ENCODE measurements at regions not wholly inside any gene's neighbourhood (a gene's known extent, or its start where the extent isn't known, plus 50 kb on each side); places are given as distances from the start of the nearest gene placed in this dataset.
"Not testable (repeated sequence)": the region's sequence is repeated elsewhere in the genome, so short reads cannot be mapped to it uniquely, and the experiment has no call there.

DNA sequence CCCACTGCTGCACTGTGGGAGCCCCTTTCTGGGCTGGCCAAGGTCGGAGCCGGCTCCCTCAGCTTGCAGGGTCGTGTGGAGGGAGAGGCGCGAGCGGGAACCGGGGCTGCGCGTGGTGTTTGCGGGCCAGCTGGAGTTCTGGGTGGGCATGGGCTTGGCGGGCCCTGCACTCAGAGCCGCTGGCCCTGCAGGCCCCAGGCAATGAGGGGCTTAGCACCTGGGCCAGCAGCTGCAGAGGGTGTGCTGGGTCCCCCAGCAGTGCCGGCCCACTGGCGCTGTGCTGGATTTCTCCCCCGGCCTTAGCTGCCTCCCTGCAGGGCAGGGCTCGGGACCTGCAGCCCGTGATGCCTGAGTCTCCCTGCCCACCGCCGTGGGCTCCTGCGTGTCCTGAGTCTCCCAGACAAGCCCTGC, 125.3 kb downstream of the ALG10B start:
- H3K4me3 Mint-ChIP-seq; POLR2A ChIA-PET (ENCODE audit: partially characterized antibody); H3K27ac ChIP-seq (ENCODE audit: low read depth, low read length); H3K27ac Mint-ChIP-seq; H3K4me1 Mint-ChIP-seq; H3K27me3 Mint-ChIP-seq; H3K4me3 ChIP-seq (ENCODE audit: low read length in 2 of 2); DNase-seq; H3K4me1 ChIP-seq (ENCODE audit: insufficient read depth, low read length); intact Hi-C loops (cut with micrococcal nuclease); H3K36me3 ChIP-seq (ENCODE audit: insufficient read depth, low read length); H3K36me3 Mint-ChIP-seq; CTCF ChIA-PET (ENCODE audit: partially characterized antibody); H3K27me3 ChIP-seq (ENCODE audit: insufficient read depth, low read length); H3K9me3 ChIP-seq (ENCODE audit: control insufficient read depth in 1 of 2, low read length in 2 of 2): not testable (repeated sequence)
- peaks cover 3 to 44% (median 8%) of the 10 kb centered on the region in 8 donors for H3K9me3 Mint-ChIP-seq

DNA sequence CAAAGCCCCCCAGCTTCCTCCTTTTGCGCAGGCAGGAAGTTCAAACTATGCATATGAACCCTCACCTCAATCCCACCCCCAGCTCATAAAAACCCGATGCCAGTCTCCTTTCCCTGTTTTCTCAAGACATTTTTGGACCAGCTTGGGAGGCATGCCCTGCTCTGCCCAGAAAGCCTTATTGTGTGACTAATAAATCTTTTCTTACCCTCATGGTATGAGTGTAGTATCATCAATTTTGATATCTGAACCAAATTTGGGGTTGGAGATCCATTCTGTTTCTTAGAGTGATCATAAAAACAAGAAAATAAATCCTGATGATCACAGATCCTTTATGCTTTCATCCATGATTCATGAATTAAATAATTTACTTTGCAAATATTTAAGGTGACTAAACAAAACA, 128.5 kb downstream of the ALG10B start:
- DNase-seq, result no peak
- Mint-ChIP-seq H3K27ac (no peak overlapping the region), H3K9me3 (peaks cover 3 to 24% (median 7%) of the 10 kb centered on the region in 8 donors), H3K4me1 (no peaks in the 10 kb centered on the region), H3K36me3 (no peaks in the 10 kb centered on the region), H3K4me3 (no peak overlapping the region), H3K27me3 (no peaks in the 10 kb centered on the region)
- Histone ChIP-seq H3K27ac (ENCODE audit: low read depth, low read length) (no peak overlapping the region), H3K9me3 (ENCODE audit: control insufficient read depth in 1 of 2, low read length in 2 of 2) (no peaks in the 10 kb centered on the region), H3K4me1 (ENCODE audit: insufficient read depth, low read length) (no peaks in the 10 kb centered on the region), H3K27me3 (ENCODE audit: insufficient read depth, low read length) (no peaks in the 10 kb centered on the region), H3K4me3 (ENCODE audit: low read length in 2 of 2) (no peak overlapping the region), H3K36me3 (ENCODE audit: insufficient read depth, low read length) (no peaks in the 10 kb centered on the region)
- intact Hi-C loops (cut with micrococcal nuclease), result no loop called here
- ChIA-PET CTCF (ENCODE audit: partially characterized antibody) (no interaction called here), POLR2A (ENCODE audit: partially characterized antibody) (no interaction called here)

DNA sequence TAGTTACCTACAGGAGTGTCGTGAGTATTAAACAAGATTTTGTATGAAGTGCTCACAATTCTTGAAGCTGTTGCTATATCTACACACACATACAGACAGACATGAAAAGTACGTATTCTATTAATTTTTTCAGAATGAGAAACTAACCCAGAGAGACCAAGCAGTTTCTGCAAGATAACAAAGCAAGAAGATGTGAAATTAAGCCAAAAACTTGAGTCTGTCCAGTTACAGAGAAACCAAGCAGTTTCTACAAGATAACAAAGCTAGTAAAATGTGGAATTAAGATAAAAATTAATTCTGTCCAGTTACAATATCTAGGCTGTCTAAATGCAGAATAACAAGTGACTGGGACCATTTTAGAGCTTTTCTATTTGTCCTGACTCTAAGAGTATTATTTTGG, 132.4 kb downstream of the ALG10B start:
- intact Hi-C loops (cut with micrococcal nuclease), result no loop called here
- Mint-ChIP-seq H3K27me3 (no peaks in the 10 kb centered on the region), H3K9me3 (peaks cover 0 to 7% (median 4%) of the 10 kb centered on the region in 8 donors), H3K4me3 (no peak overlapping the region), H3K27ac (no peak overlapping the region), H3K4me1 (no peaks in the 10 kb centered on the region), H3K36me3 (no peaks in the 10 kb centered on the region)
- Histone ChIP-seq H3K9me3 (ENCODE audit: control insufficient read depth in 1 of 2, low read length in 2 of 2) (no peaks in the 10 kb centered on the region), H3K4me1 (ENCODE audit: insufficient read depth, low read length) (no peaks in the 10 kb centered on the region), H3K4me3 (ENCODE audit: low read length in 2 of 2) (no peak overlapping the region), H3K27me3 (ENCODE audit: insufficient read depth, low read length) (no peaks in the 10 kb centered on the region), H3K27ac (ENCODE audit: low read depth, low read length) (no peak overlapping the region), H3K36me3 (ENCODE audit: insufficient read depth, low read length) (no peaks in the 10 kb centered on the region)
- CTCF ChIA-PET (ENCODE audit: partially characterized antibody), result no interaction called here
- POLR2A ChIA-PET (ENCODE audit: partially characterized antibody), result no interaction called here
- no peak for DNase-seq

- intact Hi-C loops (cut with micrococcal nuclease), result no loop called here
- DNase-seq, result no peak
- no peaks in the 10 kb centered on the region for H3K36me3 ChIP-seq (ENCODE audit: insufficient read depth, low read length)
- ChIA-PET POLR2A (ENCODE audit: partially characterized antibody) (no interaction called here), CTCF (ENCODE audit: partially characterized antibody) (no interaction called here)
- H3K4me1 ChIP-seq (ENCODE audit: insufficient read depth, low read length), result no peaks in the 10 kb centered on the region
- H3K4me3 ChIP-seq (ENCODE audit: low read length in 2 of 2), result no peak overlapping the region
- Mint-ChIP-seq H3K36me3 (no peaks in the 10 kb centered on the region), H3K4me3 (no peak overlapping the region), H3K27me3 (no peaks in the 10 kb centered on the region), H3K4me1 (no peaks in the 10 kb centered on the region), H3K9me3 (peaks cover 0 to 5% (median 3%) of the 10 kb centered on the region in 8 donors), H3K27ac (no peak overlapping the region)
- no peak overlapping the region for H3K27ac ChIP-seq (ENCODE audit: low read depth, low read length)
- no peaks in the 10 kb centered on the region for H3K27me3 ChIP-seq (ENCODE audit: insufficient read depth, low read length)
- no peaks in the 10 kb centered on the region for H3K9me3 ChIP-seq (ENCODE audit: control insufficient read depth in 1 of 2, low read length in 2 of 2)
Observed at GRCh38 chr12:38456537-38457120, 140.1 kb downstream of the ALG10B start.

DNA sequence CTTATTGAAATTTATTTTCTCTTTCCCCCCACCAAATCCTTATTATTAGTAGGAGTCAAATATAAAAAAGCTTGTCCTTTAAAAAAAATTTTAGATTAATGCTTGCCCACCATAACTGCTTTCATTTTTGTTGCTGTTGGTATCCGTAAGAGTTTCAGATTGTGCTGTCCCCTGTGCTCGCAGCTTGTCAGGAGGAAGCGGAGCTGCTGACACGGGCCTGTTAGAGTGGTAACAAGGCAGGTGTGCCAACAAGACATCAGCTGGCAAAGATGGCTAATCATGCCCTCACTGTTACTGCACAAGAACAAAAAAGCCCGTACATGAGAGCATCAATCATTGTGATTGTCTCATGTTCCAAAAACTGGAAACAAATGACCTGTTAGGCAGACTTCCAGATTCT, 148.4 kb downstream of the ALG10B start:
- no peaks in the 10 kb centered on the region for H3K27me3 ChIP-seq (ENCODE audit: insufficient read depth, low read length)
- CTCF ChIA-PET (ENCODE audit: partially characterized antibody), result no interaction called here
- H3K4me1 ChIP-seq (ENCODE audit: insufficient read depth, low read length), result no peaks in the 10 kb centered on the region
- H3K4me3 ChIP-seq (ENCODE audit: low read length in 2 of 2), result no peak overlapping the region
- no peaks in the 10 kb centered on the region for H3K9me3 ChIP-seq (ENCODE audit: control insufficient read depth in 1 of 2, low read length in 2 of 2)
- no peak overlapping the region for H3K4me3 Mint-ChIP-seq
- POLR2A ChIA-PET (ENCODE audit: partially characterized antibody), result no interaction called here
- no peak overlapping the region for H3K27ac ChIP-seq (ENCODE audit: low read depth, low read length)
- no peaks in the 10 kb centered on the region for H3K36me3 ChIP-seq (ENCODE audit: insufficient read depth, low read length)
- H3K9me3 Mint-ChIP-seq, result peaks cover 0 to 7% (median 0%) of the 10 kb centered on the region in 8 donors
- H3K27ac Mint-ChIP-seq, result no peak overlapping the region
- no peaks in the 10 kb centered on the region for H3K4me1 Mint-ChIP-seq
- no peak for DNase-seq
- intact Hi-C loops (cut with micrococcal nuclease), result no loop called here
- no peaks in the 10 kb centered on the region for H3K36me3 Mint-ChIP-seq
- no peaks in the 10 kb centered on the region for H3K27me3 Mint-ChIP-seq

DNA sequence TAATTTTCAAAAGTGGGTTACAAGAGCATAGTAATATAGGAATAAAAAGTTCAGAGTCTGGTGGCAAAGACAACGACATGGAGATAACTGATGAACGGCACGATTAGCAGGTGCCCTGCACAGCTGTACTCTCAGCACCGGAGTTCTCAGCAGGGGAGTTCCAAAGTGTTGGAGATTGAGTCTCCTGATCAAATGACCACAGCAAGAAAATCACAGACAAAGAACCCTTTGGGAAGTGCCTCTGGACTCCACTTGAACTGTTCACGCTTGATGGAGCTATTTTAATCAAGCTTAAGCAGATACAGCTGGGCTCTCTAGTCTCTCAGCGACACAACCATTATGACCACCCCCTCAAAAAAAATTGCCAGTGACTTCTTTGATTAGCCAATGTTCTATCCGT, 153.1 kb downstream of the ALG10B start:
- Histone ChIP-seq H3K27me3 (ENCODE audit: insufficient read depth, low read length) (no peaks in the 10 kb centered on the region), H3K9me3 (ENCODE audit: control insufficient read depth in 1 of 2, low read length in 2 of 2) (no peaks in the 10 kb centered on the region), H3K4me1 (ENCODE audit: insufficient read depth, low read length) (no peaks in the 10 kb centered on the region), H3K4me3 (ENCODE audit: low read length in 2 of 2) (no peak overlapping the region), H3K27ac (ENCODE audit: low read depth, low read length) (no peak overlapping the region), H3K36me3 (ENCODE audit: insufficient read depth, low read length) (no peaks in the 10 kb centered on the region)
- Mint-ChIP-seq H3K4me1 (no peaks in the 10 kb centered on the region), H3K4me3 (no peak overlapping the region), H3K27ac (no peak overlapping the region), H3K36me3 (no peaks in the 10 kb centered on the region), H3K27me3 (no peaks in the 10 kb centered on the region), H3K9me3 (peaks cover 0 to 9% (median 3%) of the 10 kb centered on the region in 8 donors)
- POLR2A ChIA-PET (ENCODE audit: partially characterized antibody), result no interaction called here
- intact Hi-C loops (cut with micrococcal nuclease), result no loop called here
- CTCF ChIA-PET (ENCODE audit: partially characterized antibody), result no interaction called here
- DNase-seq, result no peak

DNA sequence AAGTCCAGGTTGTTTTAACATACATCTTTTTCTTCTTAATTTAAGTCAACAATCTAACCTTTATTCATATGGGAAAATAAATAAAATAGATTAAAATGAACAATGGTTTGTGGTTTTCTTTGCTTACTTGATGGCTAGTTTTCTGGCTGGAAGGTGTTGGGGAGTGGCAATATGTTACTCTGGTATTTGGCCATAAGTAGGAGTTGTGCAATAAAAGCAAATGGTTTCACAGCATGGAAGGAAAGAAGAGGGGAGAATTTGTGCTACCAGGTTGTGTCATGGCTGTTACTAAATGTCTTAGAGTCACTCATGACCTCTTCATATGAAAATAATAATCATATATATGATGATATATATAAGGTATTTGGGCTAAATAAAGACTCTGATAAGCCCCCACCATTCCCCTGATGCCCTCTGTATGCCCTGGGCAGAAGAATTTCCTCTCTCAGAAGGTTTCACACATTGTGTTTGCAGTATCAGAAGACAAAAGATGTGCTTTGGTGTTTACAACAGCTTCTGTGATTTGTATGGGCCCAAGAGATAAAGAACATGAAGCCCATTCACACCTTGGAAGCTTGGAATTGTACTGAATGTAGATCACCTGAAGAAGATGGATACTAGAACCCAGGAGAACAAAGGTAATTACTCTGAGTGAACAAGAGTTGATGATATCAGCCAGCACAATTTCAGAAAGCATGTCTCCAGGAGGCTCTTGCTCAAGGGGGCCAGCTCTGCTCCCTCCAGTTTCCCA, 160.9 kb downstream of the ALG10B start:
- H3K9me3 ChIP-seq (ENCODE audit: control insufficient read depth in 1 of 2, low read length in 2 of 2), result no peaks in the 10 kb centered on the region
- Mint-ChIP-seq H3K9me3 (peaks cover 0 to 9% (median 3%) of the 10 kb centered on the region in 8 donors), H3K4me3 (no peak overlapping the region), H3K4me1 (no peaks in the 10 kb centered on the region), H3K27ac (no peak overlapping the region), H3K27me3 (no peaks in the 10 kb centered on the region), H3K36me3 (no peaks in the 10 kb centered on the region)
- DNase-seq, result no peak
- CTCF ChIA-PET (ENCODE audit: partially characterized antibody), result no interaction called here
- intact Hi-C loops (cut with micrococcal nuclease), result no loop called here
- POLR2A ChIA-PET (ENCODE audit: partially characterized antibody), result no interaction called here
- no peak overlapping the region for H3K27ac ChIP-seq (ENCODE audit: low read depth, low read length)
- no peaks in the 10 kb centered on the region for H3K4me1 ChIP-seq (ENCODE audit: insufficient read depth, low read length)
- no peaks in the 10 kb centered on the region for H3K36me3 ChIP-seq (ENCODE audit: insufficient read depth, low read length)
- H3K4me3 ChIP-seq (ENCODE audit: low read length in 2 of 2), result no peak overlapping the region
- H3K27me3 ChIP-seq (ENCODE audit: insufficient read depth, low read length), result no peaks in the 10 kb centered on the region
